Glomerular endothelial cell (primary cell): ENCODE measurements at regions not wholly inside any gene's neighbourhood (a gene's known extent, or its start where the extent isn't known, plus 50 kb on each side); places are given as distances from the start of the nearest gene placed in this dataset.
"Not testable (repeated sequence)": the region's sequence is repeated elsewhere in the genome, so short reads cannot be mapped to it uniquely, and the experiment has no call there.

Source experiments
- DNase-seq: peaks from one replicate; pipeline ENCODE4 v3.0.0-alpha.2; 2011; ENCODE audit warnings: low read depth, low spot score; ENCODE audit errors: extremely low read depth

- no peak for DNase-seq
Observed at GRCh38 chr2:209260281-209260680, 163.6 kb upstream of the MAP2 start.

- not testable (repeated sequence) for DNase-seq
Observed at GRCh38 chr2:209261366-209262053, 162.3 kb upstream of the MAP2 start.

GRCh38 chr2:209269024-209269423 is 154.8 kb upstream of the MAP2 start:
- no peak for DNase-seq

- no peak for DNase-seq
Observed at GRCh38 chr2:209276000-209276399, 147.8 kb upstream of the MAP2 start.

GRCh38 chr2:209277444-209277843 is 146.4 kb upstream of the MAP2 start:
- DNase-seq, result no peak

GRCh38 chr2:209298601-209299000 is 125.2 kb upstream of the MAP2 start:
- no peak for DNase-seq

GRCh38 chr2:209299478-209299877 is 124.4 kb upstream of the MAP2 start:
- not testable (repeated sequence) for DNase-seq

GRCh38 chr2:209300766-209301165 is 123.1 kb upstream of the MAP2 start:
- DNase-seq, result not testable (repeated sequence)

- DNase-seq, result no peak
Observed at GRCh38 chr2:209305026-209305425, 118.8 kb upstream of the MAP2 start.

GRCh38 chr2:209305746-209306196 is 118.1 kb upstream of the MAP2 start:
- no peak for DNase-seq

- no peak for DNase-seq
Observed at GRCh38 chr2:209307161-209308001, 116.5 kb upstream of the MAP2 start.

- DNase-seq, result no peak
Observed at GRCh38 chr2:209308415-209308814, 115.4 kb upstream of the MAP2 start.

- DNase-seq, result no peak
Observed at GRCh38 chr2:209311948-209312347, 111.9 kb upstream of the MAP2 start.

- DNase-seq, result not testable (repeated sequence)
Observed at GRCh38 chr2:209312450-209312849, 111.4 kb upstream of the MAP2 start.

- DNase-seq, result no peak
Observed at GRCh38 chr2:209314653-209315052, 109.2 kb upstream of the MAP2 start.

- DNase-seq, result no peak
Observed at GRCh38 chr2:209316141-209316540, 107.7 kb upstream of the MAP2 start.

- DNase-seq, result no peak
Observed at GRCh38 chr2:209321076-209321475, 102.8 kb upstream of the MAP2 start.

- DNase-seq, result no peak
Observed at GRCh38 chr2:209321581-209321980, 102.3 kb upstream of the MAP2 start.

- no peak for DNase-seq
Observed at GRCh38 chr2:209322041-209322440, 101.8 kb upstream of the MAP2 start.

GRCh38 chr2:209322905-209323512 is 100.8 kb upstream of the MAP2 start:
- no peak for DNase-seq

GRCh38 chr2:209323738-209324137 is 100.1 kb upstream of the MAP2 start:
- no peak for DNase-seq

- DNase-seq, result no peak
Observed at GRCh38 chr2:209324281-209324680, 99.6 kb upstream of the MAP2 start.
